NCI-H510A treated with DMSO at 0.1 percent for 48 hours (cell line): ENCODE measurements at regions not wholly inside any gene's neighbourhood (a gene's known extent, or its start where the extent isn't known, plus 50 kb on each side); places are given as distances from the start of the nearest gene placed in this dataset.
"Not testable (repeated sequence)": the region's sequence is repeated elsewhere in the genome, so short reads cannot be mapped to it uniquely, and the experiment has no call there.

ENCODE experiments used
- DNase-seq: peaks from one replicate; lab custom pipeline; 2025; lab: John Stamatoyannopoulos, UW

GRCh38 chr20:33908336-33908735, 85.4 kb upstream of the RALY start:
- DNase-seq: no peak

GRCh38 chr20:33908868-33909267, 84.8 kb upstream of the RALY start:
- no peak for DNase-seq

- peak; percentile 59 for DNase-seq
Observed at GRCh38 chr20:33909331-33909921, 84.3 kb upstream of the RALY start.

GRCh38 chr20:33910056-33910455, 83.7 kb upstream of the RALY start:
- DNase-seq: no peak

- peak; percentile 37 for DNase-seq
Observed at GRCh38 chr20:33910529-33911327, 83.0 kb upstream of the RALY start.

GRCh38 chr20:33914919-33915318, 78.8 kb upstream of the RALY start:
- peak; percentile 80 for DNase-seq

GRCh38 chr20:33915726-33916331, 77.9 kb upstream of the RALY start:
- DNase-seq: no peak

GRCh38 chr20:33916768-33917167, 76.9 kb upstream of the RALY start:
- no peak for DNase-seq

- DNase-seq: no peak
Observed at GRCh38 chr20:33917831-33918525, 75.7 kb upstream of the RALY start.

- DNase-seq: no peak
Observed at GRCh38 chr20:33918662-33919061, 75.0 kb upstream of the RALY start.

GRCh38 chr20:33919653-33920052, 74.1 kb upstream of the RALY start:
- no peak for DNase-seq

- no peak for DNase-seq
Observed at GRCh38 chr20:33922224-33922623, 71.5 kb upstream of the RALY start.

GRCh38 chr20:33923740-33924139, 70.0 kb upstream of the RALY start:
- DNase-seq: no peak

GRCh38 chr20:33925867-33926266, 67.8 kb upstream of the RALY start:
- no peak for DNase-seq

GRCh38 chr20:33926425-33926824, 67.3 kb upstream of the RALY start:
- no peak for DNase-seq

GRCh38 chr20:33927724-33928123, 66.0 kb upstream of the RALY start:
- no peak for DNase-seq

GRCh38 chr20:33929917-33930316, 63.8 kb upstream of the RALY start:
- no peak for DNase-seq

GRCh38 chr20:33933469-33933909, 60.2 kb upstream of the RALY start:
- DNase-seq: peak; percentile 19

GRCh38 chr20:33936656-33937055, 57.1 kb upstream of the RALY start:
- DNase-seq: no peak

GRCh38 chr20:33939031-33939430, 54.7 kb upstream of the RALY start:
- not testable (repeated sequence) for DNase-seq

GRCh38 chr20:33940666-33941065, 53.0 kb upstream of the RALY start:
- peak; percentile 69 for DNase-seq
